NCI-H345 treated with DMSO at 0.1 percent for 48 hours (cell line): ENCODE measurements at regions not wholly inside any gene's neighbourhood (a gene's known extent, or its start where the extent isn't known, plus 50 kb on each side); places are given as distances from the start of the nearest gene placed in this dataset.
"Not testable (repeated sequence)": the region's sequence is repeated elsewhere in the genome, so short reads cannot be mapped to it uniquely, and the experiment has no call there.

ENCODE experiments used
- DNase-seq: peaks from one replicate; lab custom pipeline; 2025; ENCODE audit not compliant: unreplicated experiment; lab: John Stamatoyannopoulos, UW

DNA sequence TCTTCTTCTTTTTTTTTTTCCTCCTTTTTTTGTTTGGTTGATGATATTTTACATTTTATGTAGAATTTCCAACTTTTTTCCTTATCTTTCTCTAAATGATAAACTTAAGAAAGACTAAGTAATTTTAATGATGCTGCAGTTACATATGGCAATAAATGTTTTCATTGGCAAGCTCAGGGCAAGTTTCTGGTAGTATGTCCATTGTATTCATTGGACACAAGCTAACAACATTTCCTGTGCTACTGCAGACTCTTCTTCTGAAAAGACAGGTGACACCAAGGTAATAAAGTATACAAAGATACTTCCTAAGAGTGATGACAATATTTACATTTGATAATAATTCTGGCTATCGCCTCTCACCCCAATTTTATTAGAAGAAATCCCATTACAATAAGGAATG, 219.2 kb upstream of the NFIA start:
- DNase-seq: no peak

DNA sequence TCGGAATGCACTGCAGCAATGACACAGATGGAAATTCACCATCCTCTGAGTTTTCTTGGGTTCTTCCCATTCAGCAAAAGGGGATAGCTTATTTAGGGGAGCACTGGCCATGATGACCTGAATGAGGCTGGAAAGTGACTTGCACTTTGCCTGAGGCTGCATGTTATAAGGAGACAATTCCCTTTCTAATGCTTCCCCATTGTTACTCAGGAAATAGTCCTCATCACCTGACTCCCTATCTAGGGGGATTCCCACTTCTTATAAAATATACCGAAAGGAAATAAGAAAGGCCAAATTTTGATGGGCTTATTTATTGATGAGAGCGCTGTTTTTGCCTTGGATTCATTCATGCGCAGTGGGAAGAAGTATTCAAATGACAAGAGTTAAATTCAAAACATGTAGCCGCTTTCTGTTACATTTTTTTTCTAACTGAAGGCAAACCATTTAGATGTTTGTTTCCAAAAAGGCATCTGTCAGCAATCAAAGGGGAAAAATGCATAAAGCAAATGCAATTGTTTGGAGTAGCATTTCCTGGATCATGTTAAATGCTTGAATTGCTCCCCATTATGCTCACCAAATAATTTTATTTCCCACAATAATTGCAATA, 220.3 kb upstream of the NFIA start:
- no peak for DNase-seq

GRCh38 chr1:60859111-60859510, 223.2 kb upstream of the NFIA start:
- DNase-seq: no peak

DNA sequence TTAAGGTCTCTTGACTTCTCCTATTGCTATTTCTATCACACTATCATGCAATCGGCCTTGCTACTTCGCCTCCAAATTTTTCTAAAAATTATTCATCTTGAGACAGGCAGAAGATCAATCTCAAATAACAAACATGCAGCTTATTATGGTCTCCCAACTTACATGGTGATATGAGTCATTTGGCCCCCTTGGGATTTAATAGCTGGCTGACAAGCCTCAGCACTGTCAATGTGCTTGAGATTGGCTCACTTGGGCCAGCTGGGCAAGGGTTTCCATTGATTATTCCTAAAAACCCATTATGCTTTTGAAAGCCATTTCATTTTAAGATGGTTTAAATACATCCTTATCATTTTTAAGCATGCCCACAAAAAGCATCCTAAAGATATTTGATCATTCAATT, 224.5 kb upstream of the NFIA start:
- DNase-seq: no peak

DNA sequence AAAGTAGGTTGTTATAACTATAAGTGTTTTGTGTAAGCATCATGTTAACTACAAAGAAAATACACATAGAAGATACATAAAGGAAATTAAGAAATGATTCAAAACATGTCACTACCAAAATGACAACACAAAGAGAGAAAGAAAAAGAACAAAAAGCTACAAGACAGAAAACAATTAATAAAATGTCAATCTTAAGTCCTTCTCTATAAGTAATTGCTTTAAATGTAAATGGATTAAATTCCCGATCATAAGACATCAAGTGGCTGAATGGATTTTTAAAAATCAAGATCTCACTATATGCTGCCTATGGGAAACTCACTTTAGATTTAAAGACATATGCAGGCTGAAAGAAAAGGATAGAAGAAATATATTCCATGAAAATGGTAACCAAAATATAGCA, 232.3 kb upstream of the NFIA start:
- DNase-seq: no peak

DNA sequence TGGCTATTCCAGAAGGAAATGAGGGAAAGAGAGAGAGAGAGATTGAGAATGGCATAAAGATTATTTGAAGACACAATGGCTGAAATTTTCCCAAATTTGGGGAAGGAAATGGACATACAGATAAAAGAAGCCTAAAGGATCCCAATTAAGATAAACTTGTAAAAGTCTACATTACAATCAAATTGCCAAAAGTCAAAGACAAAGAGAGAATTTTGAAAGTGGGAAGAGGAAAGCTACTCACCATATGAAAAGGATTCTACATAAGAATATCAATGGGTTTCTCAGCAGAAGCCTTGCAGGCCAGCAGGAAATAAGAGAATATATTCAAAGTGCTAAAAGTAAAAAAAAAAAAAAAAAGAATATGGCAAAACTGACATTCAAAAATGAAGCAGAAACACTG, 233.0 kb upstream of the NFIA start:
- DNase-seq: no peak

GRCh38 chr1:60848583-60849188, 233.7 kb upstream of the NFIA start:
- DNase-seq: peak; percentile 8

- no peak for DNase-seq
Observed at GRCh38 chr1:60847855-60848582, 234.3 kb upstream of the NFIA start.

- DNase-seq: no peak
Observed at GRCh38 chr1:60847391-60847790, 235.0 kb upstream of the NFIA start.

GRCh38 chr1:60845659-60846058, 236.7 kb upstream of the NFIA start:
- DNase-seq: not testable (repeated sequence)

DNA sequence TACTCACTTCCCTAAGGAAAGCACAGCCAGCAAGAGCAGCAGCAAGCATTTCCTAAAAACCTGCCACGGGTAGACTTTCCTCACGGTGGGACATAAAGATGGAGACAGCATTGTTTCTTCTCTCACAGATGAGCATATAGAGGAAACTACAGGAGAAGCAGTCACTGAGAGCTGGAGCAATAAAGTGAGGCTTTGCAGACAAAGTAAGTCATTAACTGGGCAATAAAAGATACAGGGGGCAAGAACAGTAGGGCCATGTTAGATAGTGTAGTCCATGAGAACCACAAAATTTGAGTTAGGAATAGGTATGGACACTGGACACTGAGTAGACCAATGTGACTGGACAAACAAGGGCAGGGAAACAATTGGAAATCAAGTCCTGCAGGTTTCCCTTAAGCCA, 240.1 kb upstream of the NFIA start:
- no peak for DNase-seq

- no peak for DNase-seq
Observed at GRCh38 chr1:60841116-60842046, 241.0 kb upstream of the NFIA start.

DNA sequence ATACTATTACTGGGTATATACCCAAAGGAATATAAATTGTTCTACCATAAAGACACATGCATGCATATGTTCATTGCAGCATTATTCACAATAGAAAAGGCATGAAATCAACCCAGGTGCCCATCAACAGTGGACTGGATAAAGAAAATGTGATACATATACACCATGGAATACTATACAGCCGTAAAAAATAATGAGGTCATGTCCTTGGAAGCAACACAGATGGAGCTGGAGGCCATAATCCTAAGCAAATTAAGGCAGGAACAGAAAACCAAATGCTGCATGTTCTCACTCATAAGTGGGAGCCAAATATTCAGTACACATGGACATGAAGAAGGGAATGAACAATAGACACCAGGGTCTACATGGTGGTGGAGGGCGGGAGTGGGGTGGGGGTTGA, 241.9 kb upstream of the NFIA start:
- DNase-seq: not testable (repeated sequence)

- DNase-seq: no peak
Observed at GRCh38 chr1:60835649-60836048, 246.7 kb upstream of the NFIA start.

DNA sequence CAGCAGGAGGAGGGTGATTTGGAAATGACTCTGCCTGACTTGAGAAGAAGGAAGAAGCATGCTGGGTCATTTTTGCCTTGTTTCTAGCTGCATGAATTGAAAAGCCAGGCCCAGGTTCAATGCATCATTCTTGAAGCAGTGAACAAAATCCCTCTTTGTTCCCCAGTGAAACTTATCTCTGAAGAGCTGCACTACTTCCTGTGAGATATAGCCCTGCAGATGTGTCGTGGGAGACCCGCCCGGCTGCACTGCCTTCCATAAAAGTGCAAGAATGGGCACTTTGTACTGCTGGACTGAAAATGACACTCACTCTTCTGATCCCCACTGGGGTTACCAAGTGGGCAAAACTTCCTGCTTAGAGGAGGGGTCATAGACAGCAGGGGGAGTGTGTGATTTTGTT, 249.2 kb upstream of the NFIA start:
- DNase-seq: no peak

DNA sequence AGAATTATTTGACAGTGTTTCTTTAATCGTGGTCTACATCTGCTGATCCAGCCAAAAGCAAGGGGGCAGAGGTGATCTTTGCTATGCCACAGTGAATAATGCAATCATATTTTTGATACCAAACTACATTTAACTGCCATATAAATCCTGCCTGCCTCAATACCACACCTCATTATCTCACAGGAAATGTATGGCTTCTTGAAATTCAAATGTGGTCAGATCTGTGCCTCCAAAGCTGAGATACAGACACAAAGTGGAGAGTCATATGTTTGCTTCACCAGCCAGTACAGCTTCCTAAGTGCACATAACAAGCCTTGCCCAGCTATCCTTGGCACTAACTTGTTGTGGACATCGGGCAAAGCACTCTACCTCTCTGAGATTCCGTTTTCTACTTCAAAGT, 250.0 kb upstream of the NFIA start:
- no peak for DNase-seq

DNA sequence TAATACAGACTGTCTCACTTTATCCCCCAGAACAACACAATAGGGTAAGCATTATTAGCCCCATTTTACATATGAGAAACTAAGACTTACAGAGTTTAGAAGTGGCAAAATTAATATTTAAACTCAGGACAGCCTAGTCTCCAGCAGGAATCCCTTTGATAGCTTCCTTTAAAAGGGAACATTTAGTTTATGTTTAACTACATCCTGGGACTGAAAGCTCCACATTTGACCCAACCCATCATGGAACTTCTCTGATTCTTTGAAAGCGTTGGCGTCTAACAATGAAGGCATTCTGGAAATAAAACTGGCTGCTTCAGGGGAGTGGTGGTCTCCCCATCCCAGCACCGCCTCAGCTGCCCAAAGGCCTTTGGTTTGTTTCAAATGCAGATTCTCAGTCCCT, 250.6 kb upstream of the NFIA start:
- DNase-seq: no peak

GRCh38 chr1:60828944-60829343, 253.4 kb upstream of the NFIA start:
- no peak for DNase-seq

DNA sequence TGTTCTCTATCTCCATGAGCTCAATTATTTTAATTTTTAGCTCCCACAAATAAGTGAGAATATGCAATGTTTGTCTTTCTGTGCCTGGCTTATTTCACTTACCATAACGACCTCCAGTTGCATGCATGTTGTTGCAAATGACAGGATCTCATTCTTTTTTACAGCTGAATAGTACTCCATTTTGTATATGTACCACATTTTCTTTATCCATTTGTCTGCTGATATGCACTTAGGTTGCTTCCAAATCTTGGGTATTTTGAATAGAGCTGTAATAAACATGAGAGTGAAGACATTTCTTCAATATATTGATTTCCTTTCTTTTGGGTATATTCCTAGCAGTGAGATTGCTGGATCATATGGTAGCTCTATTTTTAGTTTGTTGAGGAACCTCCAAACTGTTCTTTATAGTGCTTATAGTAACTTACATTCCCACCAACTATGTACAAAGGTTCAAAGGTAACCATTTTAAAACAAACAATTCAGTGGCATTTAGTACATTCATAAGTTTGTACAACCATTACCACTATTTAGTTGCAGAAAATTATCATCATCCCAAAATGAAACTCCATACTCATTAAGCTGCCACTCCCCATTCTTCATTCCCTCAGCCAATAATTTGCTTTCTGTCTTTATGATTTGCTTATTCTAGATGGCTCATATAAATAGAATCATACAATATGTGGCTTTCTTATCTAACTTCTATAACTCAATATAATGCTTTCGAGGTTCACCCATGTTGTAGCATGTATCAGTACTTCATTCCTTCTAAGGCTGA, 255.9 kb upstream of the NFIA start:
- DNase-seq: no peak

DNA sequence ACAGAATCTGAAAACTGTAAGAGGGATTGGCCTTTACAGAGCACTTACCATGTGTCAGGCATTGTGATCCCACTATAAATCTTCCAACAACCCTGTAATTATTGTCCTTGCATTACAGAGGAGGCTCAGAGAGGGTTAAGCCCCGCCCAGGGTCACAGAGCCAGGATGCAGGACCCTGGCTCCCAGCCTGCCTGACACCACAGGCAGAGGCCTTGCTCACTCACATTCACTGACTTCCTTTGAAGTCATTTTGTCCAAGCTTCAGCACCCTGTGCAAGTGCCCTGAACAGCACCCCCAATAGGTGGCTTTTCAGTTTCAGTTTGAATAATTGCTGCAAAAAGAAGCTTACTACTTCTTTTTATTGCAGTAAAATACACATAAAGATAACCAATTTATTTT, 256.8 kb upstream of the NFIA start:
- no peak for DNase-seq

DNA sequence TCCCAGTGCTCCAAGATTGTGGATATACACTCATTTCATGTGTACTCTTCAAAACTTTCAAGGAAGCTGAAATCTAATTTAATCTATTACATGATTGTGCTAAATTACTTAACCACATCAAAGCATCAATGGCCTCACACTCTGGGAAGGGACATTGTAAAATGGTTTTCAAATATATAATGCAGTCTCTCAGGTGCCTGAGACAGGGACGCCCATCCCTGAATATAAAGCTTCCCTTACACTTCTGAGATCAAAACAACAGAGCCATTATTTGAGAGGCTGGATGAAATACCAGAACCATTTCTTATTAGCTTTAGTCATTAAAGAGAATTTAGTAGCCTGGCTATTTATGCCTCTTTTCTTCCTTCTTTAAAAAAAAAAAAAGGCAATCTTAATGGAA, 259.2 kb upstream of the NFIA start:
- DNase-seq: no peak
